ENCODE measurements at regions not wholly inside any gene's neighbourhood (a gene's known extent, or its start where the extent isn't known, plus 50 kb on each side); places are given as distances from the start of the nearest gene placed in this dataset.

GRCh38 chrY:7240101-7240500, 328.5 kb upstream of the AMELY start:
- DNase-seq (ENCODE audit: low read depth) = no peak
- no peak for TF ChIP-seq CTCF (conservative IDR thresholded peaks at IDR 0.05; ENCODE audit: low read depth, low read length)
- no peak overlapping the region for H3K4me3 ChIP-seq (ENCODE audit: low read depth, low read length)

GRCh38 chrY:7211971-7212370, 300.4 kb upstream of the AMELY start:
- no peak for TF ChIP-seq CTCF (conservative IDR thresholded peaks at IDR 0.05; ENCODE audit: low read depth, low read length)
- no peak overlapping the region for H3K4me3 ChIP-seq (ENCODE audit: low read depth, low read length)
- DNase-seq (ENCODE audit: low read depth) = no peak

GRCh38 chrY:7204456-7204855, 292.9 kb upstream of the AMELY start:
- DNase-seq (ENCODE audit: low read depth) = no peak
- TF ChIP-seq CTCF (conservative IDR thresholded peaks at IDR 0.05; ENCODE audit: low read depth, low read length) = no peak
- H3K4me3 ChIP-seq (ENCODE audit: low read depth, low read length) = no peak overlapping the region

- no peak for DNase-seq (ENCODE audit: low read depth)
- no peak overlapping the region for H3K4me3 ChIP-seq (ENCODE audit: low read depth, low read length)
- no peak for TF ChIP-seq CTCF (conservative IDR thresholded peaks at IDR 0.05; ENCODE audit: low read depth, low read length)
Observed at GRCh38 chrY:7182591-7182990, 271.0 kb upstream of the AMELY start.

GRCh38 chrY:7177631-7178030, 266.1 kb upstream of the AMELY start:
- no peak for DNase-seq (ENCODE audit: low read depth)
- H3K4me3 ChIP-seq (ENCODE audit: low read depth, low read length) = no peak overlapping the region
- no peak for TF ChIP-seq CTCF (conservative IDR thresholded peaks at IDR 0.05; ENCODE audit: low read depth, low read length)

GRCh38 chrY:7169475-7169874, 257.9 kb upstream of the AMELY start:
- no peak overlapping the region for H3K4me3 ChIP-seq (ENCODE audit: low read depth, low read length)
- no peak for TF ChIP-seq CTCF (conservative IDR thresholded peaks at IDR 0.05; ENCODE audit: low read depth, low read length)
- no peak for DNase-seq (ENCODE audit: low read depth)

GRCh38 chrY:7141477-7141876, 229.9 kb upstream of the AMELY start:
- no peak for TF ChIP-seq CTCF (conservative IDR thresholded peaks at IDR 0.05; ENCODE audit: low read depth, low read length)
- DNase-seq (ENCODE audit: low read depth) = no peak
- H3K4me3 ChIP-seq (ENCODE audit: low read depth, low read length) = no peak overlapping the region
